ENCODE measurements at regions not wholly inside any gene's neighbourhood (a gene's known extent, or its start where the extent isn't known, plus 50 kb on each side); places are given as distances from the start of the nearest gene placed in this dataset.

GRCh38 chr10:128431506-128431905, 305.3 kb upstream of the MKI67 start:
- no peak for FAIRE-seq

- FAIRE-seq, result no peak
Observed at GRCh38 chr10:128432011-128432410, 305.8 kb upstream of the MKI67 start.

- no peak for FAIRE-seq
Observed at GRCh38 chr10:128432423-128432822, 306.2 kb upstream of the MKI67 start.

DNA sequence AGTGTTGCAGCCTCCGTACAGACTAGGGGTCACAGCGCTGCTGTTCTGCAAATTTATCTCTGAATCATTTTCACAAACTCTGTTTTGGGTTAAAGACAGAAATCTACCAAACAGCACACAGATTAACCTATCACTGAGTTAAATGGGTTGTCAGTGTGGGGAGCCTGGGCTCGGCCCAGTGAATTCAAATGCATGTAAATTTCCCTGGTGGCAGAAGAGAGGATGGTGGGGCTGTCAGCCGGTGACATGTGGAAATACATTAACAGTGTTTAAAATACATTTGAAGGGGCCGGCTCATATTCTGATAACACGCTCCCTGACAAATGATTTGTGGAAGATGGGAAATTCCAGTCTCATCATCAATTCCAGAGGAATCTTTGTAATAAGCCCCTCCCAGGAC, 309.6 kb upstream of the MKI67 start:
- no peak for FAIRE-seq

DNA sequence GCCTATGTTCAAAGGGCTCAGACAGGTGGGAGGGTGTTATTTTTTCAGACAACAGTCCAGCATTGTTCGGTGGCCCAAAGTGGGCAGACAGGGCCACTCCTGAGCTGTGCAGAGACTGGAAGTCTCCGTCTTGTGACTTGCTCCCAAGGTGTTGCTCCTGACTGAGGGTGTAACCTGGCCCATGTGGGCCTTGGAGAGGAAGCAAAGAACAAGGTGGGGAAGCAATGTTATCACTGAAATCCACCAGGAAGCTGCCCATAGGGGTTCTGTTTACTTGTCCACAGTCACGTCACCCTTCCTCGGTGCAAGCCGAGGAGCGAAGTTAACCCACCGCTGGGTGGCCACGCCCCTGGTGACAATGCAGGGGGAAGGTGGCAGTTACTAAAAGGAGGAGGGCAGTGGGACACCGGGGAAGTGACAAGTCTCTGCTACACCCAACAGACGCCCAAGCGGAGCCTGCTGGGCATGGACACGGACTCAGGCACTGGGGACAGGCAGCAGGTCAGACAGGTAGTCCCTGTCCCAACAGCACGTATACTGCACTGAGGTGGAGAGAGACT, 311.6 kb upstream of the MKI67 start:
- no peak for FAIRE-seq

DNA sequence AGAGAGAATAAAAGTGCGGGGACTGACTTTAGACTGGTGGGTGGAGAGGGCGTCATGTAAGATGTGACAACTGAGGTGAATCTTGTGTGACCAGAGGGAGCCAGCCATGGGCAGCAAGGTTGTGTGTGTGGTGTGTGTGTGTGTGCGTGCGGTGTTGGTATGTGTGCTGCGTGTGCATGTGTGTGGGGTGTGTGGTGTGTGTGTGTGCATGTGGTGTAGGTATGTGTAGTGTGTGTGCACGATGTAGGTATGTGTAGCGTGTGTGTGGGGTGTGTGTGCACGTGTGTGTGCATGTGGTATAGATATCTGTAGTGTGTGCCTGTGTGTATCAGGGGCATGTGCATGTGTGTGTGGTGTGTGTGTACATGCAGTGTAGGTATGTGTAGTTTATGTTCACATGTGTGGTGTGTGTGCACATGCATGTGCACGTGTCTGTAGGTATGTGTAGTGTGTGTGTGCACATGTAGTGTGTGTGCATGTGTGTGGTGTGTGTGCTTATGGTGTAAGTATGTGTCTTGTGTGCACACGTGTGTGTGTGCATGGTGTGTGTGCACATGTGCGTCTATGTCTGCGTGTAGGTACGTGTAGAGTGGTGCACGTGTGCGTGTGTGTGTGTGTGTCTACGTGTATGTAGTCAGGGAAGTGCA, 312.3 kb upstream of the MKI67 start:
- FAIRE-seq, result no peak

DNA sequence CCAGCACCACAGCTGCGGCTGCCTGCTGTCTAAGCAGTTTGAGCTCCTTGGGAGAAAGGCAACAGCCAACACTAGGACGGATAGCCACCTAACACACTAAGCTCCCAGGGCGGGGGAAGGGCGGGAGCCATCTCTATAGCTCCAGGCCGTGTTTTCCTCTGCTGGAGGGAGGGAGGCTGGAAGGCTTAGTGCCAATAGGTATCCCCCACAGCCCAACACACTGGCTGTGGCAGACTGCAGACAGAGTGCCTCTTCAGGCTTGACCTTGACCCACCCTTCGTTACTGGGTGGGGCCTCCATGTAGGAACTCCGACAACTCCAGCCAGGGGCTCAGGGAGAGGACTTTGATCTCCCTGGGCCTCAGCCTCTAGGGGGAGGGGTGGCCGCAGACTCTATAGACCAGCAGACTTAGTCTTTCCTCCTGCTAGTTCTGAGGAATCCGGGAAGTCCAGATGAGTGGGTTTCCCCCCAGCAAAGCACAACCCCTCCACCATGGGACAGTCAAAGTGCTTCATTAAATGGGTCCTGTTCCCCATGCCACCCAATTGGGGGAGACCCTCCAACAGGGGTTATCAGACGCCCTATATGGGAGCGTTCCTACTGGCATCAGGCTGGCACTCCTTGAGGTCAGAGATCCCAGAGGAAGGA, 314.4 kb upstream of the MKI67 start:
- no peak for FAIRE-seq

DNA sequence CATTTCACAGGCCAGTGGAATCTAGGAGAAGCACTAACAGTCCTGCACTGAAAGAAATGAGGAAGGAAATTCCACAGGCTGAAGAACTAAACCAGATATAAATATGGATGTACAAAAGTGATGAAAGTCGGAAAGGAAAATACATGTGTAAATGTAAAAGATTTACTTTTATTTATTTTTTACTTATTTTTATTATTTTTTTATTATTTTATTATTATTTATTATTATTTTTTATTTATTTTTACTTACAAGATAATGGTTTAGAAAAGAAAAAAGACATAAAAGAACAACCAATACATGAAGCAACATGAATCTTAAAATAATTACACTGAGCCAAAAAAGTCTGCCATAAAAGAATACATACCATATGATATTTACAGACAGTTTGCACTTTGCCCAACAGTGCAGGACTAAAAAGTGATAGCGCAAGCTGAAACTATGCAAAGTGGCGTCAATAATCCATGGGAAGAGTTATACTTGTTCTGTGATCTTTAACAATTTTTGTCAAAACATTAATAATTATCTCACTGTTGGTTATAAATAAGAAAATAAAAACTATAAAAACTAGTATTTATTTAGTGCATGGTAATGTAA, 317.8 kb upstream of the MKI67 start:
- no peak for FAIRE-seq

GRCh38 chr10:128448796-128449195, 322.6 kb upstream of the MKI67 start:
- no peak for FAIRE-seq

- FAIRE-seq, result no peak
Observed at GRCh38 chr10:128451879-128452278, 325.7 kb upstream of the MKI67 start.

DNA sequence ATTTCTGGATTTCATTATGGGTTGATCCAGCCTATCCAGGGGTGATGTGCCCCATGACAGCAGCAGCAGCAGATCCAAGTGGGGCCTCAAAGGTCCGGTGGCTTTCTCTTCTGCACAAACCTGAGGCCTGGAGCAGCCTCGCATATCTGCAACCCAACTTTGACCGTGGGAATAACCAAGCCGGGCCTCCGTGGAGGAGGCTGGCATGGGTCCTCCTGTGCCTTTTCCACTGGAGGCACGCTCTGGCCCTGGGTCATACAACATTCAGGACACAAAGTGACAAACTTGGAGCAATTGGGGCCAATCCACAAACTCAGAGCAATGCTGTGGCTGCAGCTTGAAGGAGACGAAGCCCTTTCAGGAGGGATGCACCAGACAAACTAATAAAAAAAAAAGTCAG, 330.0 kb upstream of the MKI67 start:
- FAIRE-seq, result no peak

DNA sequence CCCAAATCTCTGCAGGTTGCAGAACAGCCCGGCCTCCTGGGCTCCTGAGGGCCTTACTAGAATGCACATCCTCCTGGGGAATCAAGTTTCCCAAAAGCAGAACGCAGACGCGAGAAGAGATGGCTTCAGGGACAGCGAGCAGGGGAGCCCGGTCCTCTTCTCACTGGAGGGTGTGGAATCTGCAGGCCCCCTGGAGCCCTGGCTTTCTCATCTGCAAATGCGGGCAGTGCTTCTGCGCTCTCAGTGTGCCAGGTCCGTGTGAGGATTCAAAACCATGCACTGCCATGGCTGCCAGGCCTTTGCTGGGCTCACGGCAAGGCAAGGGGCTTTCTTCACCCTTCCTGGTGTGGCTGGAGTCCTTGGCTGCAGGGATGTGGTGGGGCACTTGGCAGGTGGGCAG, 330.9 kb upstream of the MKI67 start:
- no peak for FAIRE-seq

DNA sequence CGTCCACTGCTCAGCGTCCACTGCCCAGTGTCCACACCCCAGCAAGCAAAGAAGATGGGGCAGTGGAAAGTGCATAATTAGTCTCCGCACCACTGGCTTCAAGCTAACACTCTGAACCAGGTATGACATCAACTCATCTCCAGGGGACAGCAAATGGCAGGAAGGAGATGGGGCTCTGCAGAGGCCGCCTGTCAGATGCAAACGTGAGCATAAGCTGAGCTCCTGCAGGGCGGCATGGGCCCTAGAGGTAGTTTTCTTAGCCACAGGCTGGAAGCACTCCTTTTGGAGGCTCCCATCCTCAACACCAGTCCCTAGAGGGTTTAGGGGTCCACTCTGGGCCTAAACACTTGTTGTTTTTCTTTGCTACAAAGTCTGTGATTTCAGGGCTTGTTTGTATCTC, 335.8 kb upstream of the MKI67 start:
- FAIRE-seq, result no peak

DNA sequence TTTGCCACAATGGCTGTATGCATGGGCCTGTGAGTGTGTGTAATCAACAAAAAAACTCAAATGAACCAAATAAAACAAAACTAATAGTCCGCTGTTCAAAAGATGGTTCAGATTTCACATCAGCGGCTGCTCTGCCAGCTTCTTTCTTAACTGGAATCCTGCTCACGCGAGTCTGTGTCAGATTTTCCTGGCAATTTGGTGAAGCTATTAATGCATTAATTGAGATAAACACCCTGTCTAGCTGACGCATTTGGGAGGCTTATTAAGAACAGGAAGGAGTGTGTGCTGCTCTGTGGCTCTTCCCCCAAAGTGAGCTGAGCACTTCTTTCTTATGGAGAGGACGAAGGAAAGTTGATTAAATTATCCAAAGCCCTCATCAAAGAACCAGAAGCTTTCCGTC, 336.6 kb upstream of the MKI67 start:
- no peak for FAIRE-seq

GRCh38 chr10:128463991-128464760, 338.0 kb upstream of the MKI67 start:
- peak; percentile 93 for FAIRE-seq

DNA sequence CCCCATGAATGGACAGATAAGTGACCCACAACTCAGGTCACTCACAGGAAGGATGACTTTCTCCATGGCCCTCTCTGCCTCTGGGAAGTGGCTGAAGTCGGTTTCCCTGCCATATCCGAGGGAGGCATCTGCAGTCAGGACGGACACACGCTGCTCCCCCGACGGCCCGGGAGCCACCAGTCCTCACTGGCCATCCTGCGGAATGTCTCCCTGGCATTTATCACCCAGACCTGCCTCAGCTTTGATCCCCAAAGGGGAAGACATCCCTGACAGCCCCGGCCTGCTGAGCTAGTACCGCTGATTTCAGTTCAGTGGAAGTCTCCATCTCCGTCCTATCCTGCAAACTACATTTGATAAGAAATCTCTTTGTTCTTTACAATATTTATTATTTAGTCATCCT, 339.5 kb upstream of the MKI67 start:
- no peak for FAIRE-seq

DNA sequence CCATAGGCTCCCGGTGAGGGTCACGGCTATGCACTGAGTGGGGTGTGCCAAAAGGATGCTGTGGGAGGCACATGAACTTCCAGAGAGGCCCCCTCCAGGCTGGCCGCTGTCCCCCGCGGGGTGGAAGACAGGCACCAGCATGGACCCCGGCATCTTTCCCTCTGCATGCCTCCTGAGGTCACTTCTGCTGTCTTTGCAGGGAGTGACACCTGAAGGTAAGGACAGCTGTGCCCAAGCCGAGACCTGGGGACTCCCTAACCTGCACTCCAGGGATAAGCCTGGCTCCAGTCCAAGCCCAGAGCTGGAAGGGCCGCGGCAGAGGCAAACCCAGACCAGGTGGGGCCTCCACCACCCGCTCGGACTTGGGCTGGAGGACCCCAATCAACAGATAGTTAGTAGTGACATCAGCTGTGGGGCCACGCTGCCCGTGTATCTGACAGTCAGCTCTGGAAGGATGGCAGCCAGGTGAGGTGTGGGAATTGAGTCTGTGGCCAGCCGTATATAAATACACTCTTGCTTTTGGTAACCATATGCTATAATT, 340.7 kb upstream of the MKI67 start:
- no peak for FAIRE-seq

GRCh38 chr10:128468462-128468861, 342.2 kb upstream of the MKI67 start:
- FAIRE-seq, result no peak

- FAIRE-seq, result no peak
Observed at GRCh38 chr10:128469515-128469914, 343.3 kb upstream of the MKI67 start.

- no peak for FAIRE-seq
Observed at GRCh38 chr10:128470321-128470965, 344.2 kb upstream of the MKI67 start.

- no peak for FAIRE-seq
Observed at GRCh38 chr10:128471151-128471550, 344.9 kb upstream of the MKI67 start.

GRCh38 chr10:128472196-128472595, 346.0 kb upstream of the MKI67 start:
- no peak for FAIRE-seq

GRCh38 chr10:128473396-128473795, 347.2 kb upstream of the MKI67 start:
- no peak for FAIRE-seq
